Esophagus muscularis mucosa (tissue), 4 donors: ENCODE measurements at regions not wholly inside any gene's neighbourhood (a gene's known extent, or its start where the extent isn't known, plus 50 kb on each side); places are given as distances from the start of the nearest gene placed in this dataset.
"Not testable (repeated sequence)": the region's sequence is repeated elsewhere in the genome, so short reads cannot be mapped to it uniquely, and the experiment has no call there.

Experiments
- DNase-seq: peaks from one replicate; pipeline ENCODE4 v3.0.0-alpha.2; 2017; ENCODE audit errors: extremely low spot score
- H3K27ac ChIP-seq, 4 donors: fragments of 200-600 bp; sonication (generic); replicated peaks in 1 of 4; 1 replicate in 3 of 4; 2 replicates in 1 of 4; pipeline ENCODE4 v1.5.1; 2016 to 2019; ENCODE audit warnings: mild to moderate bottlenecking in 1 of 4
- H3K27me3 ChIP-seq, 4 donors: fragments of 200-600 bp; sonication (generic); one replicate each; pipeline versions ENCODE4 v1.5.1 to v1.6.0; 2016 to 2019
- H3K36me3 ChIP-seq, 4 donors: fragments of 200-600 bp; sonication (generic); one replicate each; pipeline ENCODE4 v1.5.1; 2016 to 2019
- H3K4me1 ChIP-seq, 4 donors: fragments of 200-600 bp; sonication (generic); one replicate each; pipeline ENCODE4 v1.5.1; 2016 to 2019
- H3K4me3 ChIP-seq, 4 donors: fragments of 200-600 bp; sonication (generic); 1 replicate in 2 of 4; 2 replicates in 2 of 4; pipeline ENCODE4 v1.5.1; 2016 to 2019; ENCODE audit warnings: mild to moderate bottlenecking in 4 of 4, moderate library complexity in 1 of 4
- H3K9me3 ChIP-seq, 4 donors: fragments of 200-600 bp; sonication (generic); 1 replicate in 3 of 4; 2 replicates in 1 of 4; pipeline ENCODE4 v1.5.1; 2016 to 2019
- WGBS: methylation state at CpG from one replicate; pipeline ENCODE4 v1.1.5; 2018; 5-methylcytosine and 5-hydroxymethylcytosine counted together
- intact Hi-C: fragments of 100-400 bp; cut with DNase I; formaldehyde crosslinking; loops from one replicate; pipeline ENCODE4 v1.15.1; 2023

- intact Hi-C loops, H3K27ac ChIP-seq, H3K27me3 ChIP-seq, H3K4me3 ChIP-seq, H3K36me3 ChIP-seq, H3K9me3 ChIP-seq, DNase-seq, H3K4me1 ChIP-seq: not testable (repeated sequence)
- WGBS = 6% methylated on average over 2 of the region's 6 CpGs
These were observed 223.7 kb upstream of the ANKRD20A1 start for GRCh38 chr9:67635067-67635466.

DNA sequence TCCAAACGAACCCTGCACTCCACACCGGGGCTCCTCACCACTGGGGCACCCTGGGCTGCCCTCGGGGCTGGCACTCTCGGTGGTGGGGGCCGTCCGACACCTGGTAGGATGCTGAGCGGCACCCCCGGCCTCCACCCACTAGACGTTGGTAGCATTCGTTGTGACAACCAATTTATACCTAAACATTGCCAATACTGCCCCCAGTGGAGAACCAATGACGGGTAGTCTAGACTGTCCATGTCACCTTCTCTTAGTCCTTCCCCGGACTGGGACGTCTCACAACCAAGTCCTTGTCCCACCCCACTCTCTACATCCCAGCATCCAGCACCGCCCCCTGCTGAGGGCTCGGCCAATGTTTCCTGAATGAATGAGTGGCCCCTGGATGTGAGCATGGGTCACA, 246.8 kb upstream of the ANKRD20A1 start:
- intact Hi-C loops, DNase-seq: not testable (repeated sequence)
- WGBS = 89% methylated on average over 8 of the region's 15 CpGs

GRCh38 chr9:67609872-67610271, 248.9 kb upstream of the ANKRD20A1 start:
- intact Hi-C loops, H3K9me3 ChIP-seq, H3K27ac ChIP-seq, DNase-seq, H3K36me3 ChIP-seq, H3K27me3 ChIP-seq, H3K4me3 ChIP-seq, H3K4me1 ChIP-seq: not testable (repeated sequence)
- 98% methylated on average over 5 of the region's 8 CpGs for WGBS

More for the DNA sequence above, 246.8 kb upstream of the ANKRD20A1 start:
- H3K27ac ChIP-seq, H3K4me1 ChIP-seq, H3K9me3 ChIP-seq, H3K27me3 ChIP-seq, H3K36me3 ChIP-seq, H3K4me3 ChIP-seq: not testable (repeated sequence)

GRCh38 chr9:67609435-67609834, 249.3 kb upstream of the ANKRD20A1 start:
- WGBS = 90% methylated on average over 3 of the region's 7 CpGs
- DNase-seq, H3K27ac ChIP-seq, H3K36me3 ChIP-seq, H3K9me3 ChIP-seq, H3K27me3 ChIP-seq, H3K4me1 ChIP-seq, intact Hi-C loops, H3K4me3 ChIP-seq: not testable (repeated sequence)

- H3K27me3 ChIP-seq, H3K4me3 ChIP-seq, intact Hi-C loops, H3K36me3 ChIP-seq, H3K4me1 ChIP-seq, H3K27ac ChIP-seq, DNase-seq, H3K9me3 ChIP-seq: not testable (repeated sequence)
- no CpG with 5 or more reads among the region's 9 CpGs for WGBS
These were observed 253.6 kb upstream of the ANKRD20A1 start for GRCh38 chr9:67605113-67605512.

DNA sequence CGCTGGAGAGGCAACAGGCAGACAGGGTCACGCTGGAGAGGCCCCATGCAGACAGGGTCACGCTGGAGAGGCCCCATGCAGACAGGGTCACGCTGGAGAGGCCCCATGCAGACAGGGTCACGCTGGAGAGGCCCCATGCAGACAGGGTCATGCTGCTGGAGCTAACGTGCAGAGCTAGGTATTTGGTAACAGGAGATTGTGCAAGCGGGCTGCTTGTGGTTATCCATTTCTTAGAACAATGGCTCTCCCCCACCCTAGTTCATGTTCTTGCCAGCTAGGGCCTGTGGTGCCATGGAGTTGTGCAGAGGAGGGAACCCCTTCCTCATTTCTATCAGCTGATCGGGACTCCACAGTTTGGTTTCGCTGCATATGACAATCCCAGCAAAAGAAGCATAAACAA, 255.1 kb upstream of the ANKRD20A1 start:
- H3K36me3 ChIP-seq, DNase-seq, H3K9me3 ChIP-seq, H3K27me3 ChIP-seq, intact Hi-C loops, H3K4me3 ChIP-seq, H3K4me1 ChIP-seq, H3K27ac ChIP-seq: not testable (repeated sequence)
- WGBS = no CpG with 5 or more reads among the region's 9 CpGs

- H3K9me3 ChIP-seq, H3K4me3 ChIP-seq, H3K36me3 ChIP-seq, H3K27me3 ChIP-seq, H3K27ac ChIP-seq, H3K4me1 ChIP-seq, DNase-seq, intact Hi-C loops: not testable (repeated sequence)
- WGBS = no CpG with 5 or more reads among the region's 8 CpGs
These were observed 266.3 kb upstream of the ANKRD20A1 start for GRCh38 chr9:67592424-67592823.

DNA sequence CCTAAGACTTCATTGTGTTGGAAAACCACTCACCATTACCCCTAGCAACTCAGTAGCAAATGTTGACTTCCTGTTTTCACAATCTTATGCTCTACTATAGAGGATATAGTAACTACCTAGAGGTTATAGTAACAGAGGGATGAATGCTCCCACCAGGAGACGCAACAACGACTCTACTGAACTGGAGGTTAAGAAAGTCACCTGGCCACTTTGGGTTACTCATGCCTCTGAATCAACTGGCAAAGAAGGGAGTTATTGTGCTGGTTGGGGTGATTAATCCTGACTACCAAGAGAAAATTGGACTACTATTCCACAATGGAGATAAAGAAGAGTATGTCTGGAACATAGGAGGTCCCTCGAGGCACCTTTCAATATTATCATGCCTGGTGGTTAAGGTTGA, 302.9 kb upstream of the ANKRD20A1 start:
- H3K9me3 ChIP-seq, intact Hi-C loops, H3K4me1 ChIP-seq, H3K4me3 ChIP-seq, H3K27ac ChIP-seq, DNase-seq, H3K36me3 ChIP-seq, H3K27me3 ChIP-seq: not testable (repeated sequence)
- no CpG with 5 or more reads among the region's 3 CpGs for WGBS

DNA sequence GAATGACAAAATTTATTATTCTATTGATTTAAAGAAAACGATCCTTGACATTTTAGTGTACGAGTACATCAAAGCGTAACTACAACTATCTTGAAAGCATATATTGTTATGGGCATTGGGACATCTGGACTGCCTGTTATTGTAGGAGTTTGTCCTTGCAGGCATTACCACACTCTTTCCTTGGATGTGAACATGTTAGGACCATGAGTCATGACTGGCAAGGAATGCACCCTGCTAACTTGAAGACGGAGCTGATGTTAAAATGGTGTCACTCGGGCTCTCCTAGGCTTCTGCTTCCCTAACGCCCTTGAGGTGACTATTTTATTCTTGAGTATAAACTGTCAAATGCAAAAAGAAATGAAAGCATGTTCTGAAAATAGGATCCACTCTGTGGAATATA, 308.7 kb upstream of the ANKRD20A1 start:
- no CpG with 5 or more reads among the region's 6 CpGs for WGBS
- H3K9me3 ChIP-seq, intact Hi-C loops, DNase-seq, H3K27ac ChIP-seq, H3K27me3 ChIP-seq, H3K36me3 ChIP-seq, H3K4me1 ChIP-seq, H3K4me3 ChIP-seq: not testable (repeated sequence)

- WGBS = no CpG with 5 or more reads among the region's 4 CpGs
- H3K27ac ChIP-seq, DNase-seq, H3K27me3 ChIP-seq, H3K9me3 ChIP-seq, intact Hi-C loops, H3K4me3 ChIP-seq, H3K36me3 ChIP-seq, H3K4me1 ChIP-seq: not testable (repeated sequence)
These were observed 328.9 kb upstream of the ANKRD20A1 start for GRCh38 chr9:67529834-67530233.

DNA sequence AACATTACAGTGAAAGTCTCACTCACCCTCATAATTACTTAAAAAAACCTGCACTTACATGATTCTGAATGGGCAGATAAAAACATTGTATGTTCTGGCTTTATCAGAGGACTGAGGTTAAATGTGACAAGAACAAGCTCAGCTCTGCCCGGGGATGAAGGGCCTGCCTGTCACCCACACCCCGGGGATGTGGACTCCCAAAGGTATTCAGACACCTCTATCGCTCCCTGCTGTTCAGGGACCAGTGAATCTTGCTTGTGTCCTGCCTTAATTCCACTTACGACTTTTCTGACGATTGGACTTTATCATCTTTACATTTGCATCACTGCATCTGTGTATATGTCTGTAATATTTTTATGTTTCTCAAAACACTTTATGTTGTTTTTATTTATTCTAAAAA, 341.8 kb upstream of the ANKRD20A1 start:
- DNase-seq, H3K4me3 ChIP-seq, H3K27me3 ChIP-seq, intact Hi-C loops, H3K36me3 ChIP-seq, H3K4me1 ChIP-seq, H3K9me3 ChIP-seq, H3K27ac ChIP-seq: not testable (repeated sequence)
- no CpG with 5 or more reads among the region's 5 CpGs for WGBS

- intact Hi-C loops, H3K36me3 ChIP-seq, H3K4me3 ChIP-seq, H3K4me1 ChIP-seq, DNase-seq, H3K27me3 ChIP-seq, H3K27ac ChIP-seq, H3K9me3 ChIP-seq: not testable (repeated sequence)
- no CpG with 5 or more reads among the region's 10 CpGs for WGBS
These were observed 344.1 kb upstream of the ANKRD20A1 start for GRCh38 chr9:67514587-67514986.

DNA sequence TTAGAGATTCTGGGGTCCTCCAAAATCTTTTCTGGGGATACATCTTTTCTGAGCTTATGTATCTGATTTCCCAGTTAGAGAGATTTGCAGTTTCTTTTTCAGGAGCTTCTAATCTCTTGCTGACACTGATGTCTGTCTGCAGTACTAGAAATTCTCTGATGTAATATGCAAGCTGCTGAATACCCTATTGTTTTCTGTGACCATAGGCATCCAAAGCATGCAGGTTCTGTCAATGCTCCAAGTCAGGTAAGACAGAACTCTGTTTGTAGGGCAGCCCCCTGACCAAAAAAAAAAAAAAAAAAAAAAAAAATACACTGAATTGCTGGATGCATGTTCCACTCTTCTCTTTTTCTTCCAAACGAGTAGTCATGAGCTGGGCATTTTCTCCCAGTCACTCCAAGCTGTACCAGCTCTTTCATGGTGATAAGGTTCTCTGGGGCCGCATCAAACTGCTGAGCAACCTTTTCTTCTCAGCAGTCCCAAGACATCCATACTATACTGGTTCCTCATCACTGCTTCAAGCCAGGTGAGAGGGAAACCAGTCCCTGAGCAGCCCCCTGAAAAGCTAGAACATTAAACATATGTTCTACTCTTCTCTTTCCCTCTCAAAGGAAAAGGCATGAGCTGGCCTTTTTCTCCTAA, 354.9 kb upstream of the ANKRD20A1 start:
- WGBS = no CpG with 5 or more reads among the region's 2 CpGs
- H3K4me1 ChIP-seq, H3K27ac ChIP-seq, H3K9me3 ChIP-seq, DNase-seq, H3K27me3 ChIP-seq, intact Hi-C loops, H3K4me3 ChIP-seq, H3K36me3 ChIP-seq: not testable (repeated sequence)

DNA sequence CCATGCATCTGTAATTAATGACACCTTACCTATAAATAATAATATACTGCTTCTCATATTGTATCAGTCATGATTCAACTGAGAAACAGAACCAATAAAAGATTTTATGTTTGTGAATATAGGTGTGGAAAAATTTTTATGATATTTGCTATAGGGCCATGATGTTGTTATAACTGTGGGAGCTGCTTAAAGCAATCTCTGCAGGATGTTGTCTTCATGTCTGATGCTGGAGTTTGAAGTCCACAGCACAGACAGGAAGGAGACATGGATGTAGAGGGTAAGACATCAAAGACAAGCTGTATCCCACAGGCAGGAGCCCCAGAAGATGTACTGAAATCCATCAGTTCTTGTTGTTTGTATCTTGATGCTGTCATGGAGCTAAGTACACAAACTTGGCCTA, 366.7 kb upstream of the ANKRD20A1 start:
- H3K36me3 ChIP-seq, H3K4me1 ChIP-seq, DNase-seq, H3K27me3 ChIP-seq, H3K4me3 ChIP-seq, intact Hi-C loops, H3K9me3 ChIP-seq, H3K27ac ChIP-seq: not testable (repeated sequence)
